ENCODE measurements at regions not wholly inside any gene's neighbourhood (a gene's known extent, or its start where the extent isn't known, plus 50 kb on each side); places are given as distances from the start of the nearest gene placed in this dataset.

- H3K4me1 ChIP-seq (ENCODE audit: insufficient read depth, low read length): no peaks in the 10 kb centered on the region
- peak; percentile 80 for DNase-seq (ENCODE audit: insufficient read length, low spot score, missing footprints)
- H4K20me1 ChIP-seq (ENCODE audit: insufficient read depth, low read length): no peaks in the 10 kb centered on the region
- no peak for TF ChIP-seq CTCF (IDR thresholded peaks at IDR 0.05; ENCODE audit: extremely low read depth, low read depth, low read length)
- no peak overlapping the region for H2AFZ ChIP-seq (ENCODE audit: low read length)
- H3K27me3 ChIP-seq (ENCODE audit: insufficient read depth, low read length): peaks cover 15% of the 10 kb centered on the region
- peak overlapping the region; percentile 31 for H3K27ac ChIP-seq (ENCODE audit: low read depth, low read length)
- no peak overlapping the region for H3K4me3 ChIP-seq (ENCODE audit: insufficient read depth, low read length)
- H3K79me2 ChIP-seq (ENCODE audit: insufficient read depth, low read length): no peaks in the 10 kb centered on the region
- no peaks in the 10 kb centered on the region for H3K9me3 ChIP-seq (ENCODE audit: low read depth, low read length)
- no peaks in the 10 kb centered on the region for H3K36me3 ChIP-seq (ENCODE audit: insufficient read depth, low read length)
- no peak overlapping the region for H3K4me2 ChIP-seq (ENCODE audit: insufficient read depth, low read length)
Measured at GRCh38 chr20:48238781-48239180, 453.5 kb upstream of the SULF2 start.

GRCh38 chr20:48238326-48238725 lies 453.0 kb upstream of the SULF2 start:
- peak; percentile 85 for DNase-seq (ENCODE audit: insufficient read length, low spot score, missing footprints)
- H3K4me3 ChIP-seq (ENCODE audit: insufficient read depth, low read length): no peak overlapping the region
- H3K79me2 ChIP-seq (ENCODE audit: insufficient read depth, low read length): no peaks in the 10 kb centered on the region
- H3K9me3 ChIP-seq (ENCODE audit: low read depth, low read length): no peaks in the 10 kb centered on the region
- no peaks in the 10 kb centered on the region for H3K36me3 ChIP-seq (ENCODE audit: insufficient read depth, low read length)
- H4K20me1 ChIP-seq (ENCODE audit: insufficient read depth, low read length): no peaks in the 10 kb centered on the region
- peaks cover 14% of the 10 kb centered on the region for H3K27me3 ChIP-seq (ENCODE audit: insufficient read depth, low read length)
- H3K27ac ChIP-seq (ENCODE audit: low read depth, low read length): peak overlapping the region; percentile 31
- no peak overlapping the region for H2AFZ ChIP-seq (ENCODE audit: low read length)
- TF ChIP-seq CTCF (IDR thresholded peaks at IDR 0.05; ENCODE audit: extremely low read depth, low read depth, low read length): no peak
- H3K4me1 ChIP-seq (ENCODE audit: insufficient read depth, low read length): no peaks in the 10 kb centered on the region
- no peak overlapping the region for H3K4me2 ChIP-seq (ENCODE audit: insufficient read depth, low read length)

- H3K79me2 ChIP-seq (ENCODE audit: insufficient read depth, low read length): no peaks in the 10 kb centered on the region
- no peaks in the 10 kb centered on the region for H3K4me1 ChIP-seq (ENCODE audit: insufficient read depth, low read length)
- no peak overlapping the region for H2AFZ ChIP-seq (ENCODE audit: low read length)
- no peak overlapping the region for H3K4me3 ChIP-seq (ENCODE audit: insufficient read depth, low read length)
- no peak for TF ChIP-seq CTCF (IDR thresholded peaks at IDR 0.05; ENCODE audit: extremely low read depth, low read depth, low read length)
- peaks cover 8% of the 10 kb centered on the region for H3K27me3 ChIP-seq (ENCODE audit: insufficient read depth, low read length)
- peak; percentile 61 for DNase-seq (ENCODE audit: insufficient read length, low spot score, missing footprints)
- H3K9me3 ChIP-seq (ENCODE audit: low read depth, low read length): peaks cover 3% of the 10 kb centered on the region
- H3K27ac ChIP-seq (ENCODE audit: low read depth, low read length): no peak overlapping the region
- no peaks in the 10 kb centered on the region for H3K36me3 ChIP-seq (ENCODE audit: insufficient read depth, low read length)
- H4K20me1 ChIP-seq (ENCODE audit: insufficient read depth, low read length): no peaks in the 10 kb centered on the region
- no peak overlapping the region for H3K4me2 ChIP-seq (ENCODE audit: insufficient read depth, low read length)
Measured at GRCh38 chr20:48236000-48236970, 451.0 kb upstream of the SULF2 start.

GRCh38 chr20:48234951-48235350 lies 449.7 kb upstream of the SULF2 start:
- Histone ChIP-seq H3K27me3 (ENCODE audit: insufficient read depth, low read length) (peaks cover 4% of the 10 kb centered on the region), H4K20me1 (ENCODE audit: insufficient read depth, low read length) (no peaks in the 10 kb centered on the region), H3K36me3 (ENCODE audit: insufficient read depth, low read length) (no peaks in the 10 kb centered on the region), H3K4me3 (ENCODE audit: insufficient read depth, low read length) (no peak overlapping the region), H3K27ac (ENCODE audit: low read depth, low read length) (no peak overlapping the region), H2AFZ (ENCODE audit: low read length) (no peak overlapping the region), H3K9me3 (ENCODE audit: low read depth, low read length) (peaks cover 7% of the 10 kb centered on the region), H3K4me2 (ENCODE audit: insufficient read depth, low read length) (no peak overlapping the region), H3K4me1 (ENCODE audit: insufficient read depth, low read length) (no peaks in the 10 kb centered on the region), H3K79me2 (ENCODE audit: insufficient read depth, low read length) (no peaks in the 10 kb centered on the region)
- TF ChIP-seq CTCF (IDR thresholded peaks at IDR 0.05; ENCODE audit: extremely low read depth, low read depth, low read length): no peak
- DNase-seq (ENCODE audit: insufficient read length, low spot score, missing footprints): no peak

All from osteoblast (primary cell).